Fibroblast of lung (primary cell): ENCODE measurements at regions not wholly inside any gene's neighbourhood (a gene's known extent, or its start where the extent isn't known, plus 50 kb on each side); places are given as distances from the start of the nearest gene placed in this dataset.

Source experiments
- DNase-seq, 2 donors: peaks; one replicate each; pipeline versions ENCODE4 v3.0.0 to v3.0.0-alpha.2; 2010; ENCODE audit warnings: low read depth in 2 of 2
- H2AFZ ChIP-seq: 2 replicates; pipeline ENCODE4 v1.5.1; 2012; ENCODE audit warnings: low read length, control low read depth, inconsistent platforms
- H3K27ac ChIP-seq: 2 replicates; pipeline ENCODE4 v1.5.1; 2011; ENCODE audit warnings: low read length, control low read depth; ENCODE audit not compliant: insufficient read depth
- H3K27me3 ChIP-seq: 2 replicates; pipeline ENCODE4 v1.5.1; 2011; ENCODE audit warnings: mild to moderate bottlenecking, low read length; ENCODE audit not compliant: control insufficient read depth, insufficient read depth
- H3K36me3 ChIP-seq: 2 replicates; pipeline ENCODE4 v1.5.1; 2011; ENCODE audit warnings: low read length; ENCODE audit not compliant: control insufficient read depth, insufficient read depth
- H3K4me1 ChIP-seq: 2 replicates; pipeline ENCODE4 v1.5.1; 2011; ENCODE audit warnings: low read length; ENCODE audit not compliant: control insufficient read depth, insufficient read depth; ENCODE audit errors: extremely low read depth
- H3K4me2 ChIP-seq: 2 replicates; pipeline ENCODE4 v1.5.1; 2011; ENCODE audit warnings: low read length, control low read depth; ENCODE audit not compliant: insufficient read depth; ENCODE audit errors: extremely low read depth
- H3K4me3 ChIP-seq, 4 experiments: fragments of 200-600 bp in 1 of 4; sonication (generic) in 1 of 4; replicated peaks in 1 of 4; 2 replicates each; pipeline ENCODE4 v1.5.1; 2011 to 2016; ENCODE audit warnings: low read length in 4 of 4, low read depth in 3 of 4, mild to moderate bottlenecking in 3 of 4, control low read depth in 2 of 4, inconsistent platforms in 1 of 4, mixed read lengths in 1 of 4; ENCODE audit not compliant: insufficient read depth in 1 of 4; ENCODE audit errors: control extremely low read depth in 1 of 4
- H3K79me2 ChIP-seq: 2 replicates; pipeline ENCODE4 v1.5.1; 2012; ENCODE audit warnings: mild to moderate bottlenecking, low read length, inconsistent platforms; ENCODE audit not compliant: control insufficient read depth, insufficient read depth
- H3K9ac ChIP-seq: 2 replicates; pipeline ENCODE4 v1.5.1; 2011; ENCODE audit warnings: mild to moderate bottlenecking, low read length, control low read depth; ENCODE audit not compliant: insufficient read depth
- H3K9me3 ChIP-seq: 2 replicates; pipeline ENCODE4 v1.5.1; 2012; ENCODE audit warnings: low read depth, low read length; ENCODE audit not compliant: control insufficient read depth, insufficient read depth
- H4K20me1 ChIP-seq: 2 replicates; pipeline ENCODE4 v1.5.1; 2011; ENCODE audit warnings: low read length; ENCODE audit not compliant: control insufficient read depth, insufficient read depth; ENCODE audit errors: extremely low read depth
- EZH2 ChIP-seq: IDR thresholded peaks from 2 replicates; pipeline ENCODE4 v1.5.1; 2012; ENCODE audit warnings: low read length, control low read depth, mild to moderate bottlenecking; ENCODE audit errors: missing control alignments
- TF ChIP-seq, protein P1 (sequence below), 2 donors: IDR thresholded peaks in 1 of 2; conservative IDR thresholded peaks in 1 of 2; 1 replicate in 1 of 2; 2 replicates in 1 of 2; pipeline ENCODE4 v1.5.1; 2011 to 2012; ENCODE audit warnings: low read length in 2 of 2, control low read depth in 1 of 2, inconsistent platforms in 1 of 2, low read depth in 1 of 2, mild to moderate bottlenecking in 1 of 2

DNA sequence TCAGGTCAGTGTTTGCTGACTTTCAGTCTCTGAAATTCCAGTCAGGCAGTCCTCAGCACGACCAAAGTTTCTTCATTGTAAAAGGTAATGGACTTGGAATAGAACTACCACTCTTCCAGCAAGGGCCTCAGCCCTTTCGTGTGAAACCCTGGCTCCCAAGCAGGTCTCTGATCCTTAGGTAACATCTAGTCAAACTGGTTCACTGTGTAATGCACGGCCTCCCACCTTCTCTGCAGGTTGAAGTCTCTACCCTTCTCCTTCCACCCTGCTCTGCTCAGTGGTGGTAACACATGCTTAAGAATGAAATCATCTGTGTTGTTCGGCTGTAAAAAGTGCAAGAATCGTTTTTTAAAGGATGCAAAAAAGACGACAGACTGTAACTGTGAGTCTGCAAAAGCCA, 287.2 kb upstream of the POU3F2 start:
- no peaks in the 10 kb centered on the region for H3K4me1 ChIP-seq
- H3K4me2 ChIP-seq, result no peak overlapping the region
- TF ChIP-seq, protein P1, sequence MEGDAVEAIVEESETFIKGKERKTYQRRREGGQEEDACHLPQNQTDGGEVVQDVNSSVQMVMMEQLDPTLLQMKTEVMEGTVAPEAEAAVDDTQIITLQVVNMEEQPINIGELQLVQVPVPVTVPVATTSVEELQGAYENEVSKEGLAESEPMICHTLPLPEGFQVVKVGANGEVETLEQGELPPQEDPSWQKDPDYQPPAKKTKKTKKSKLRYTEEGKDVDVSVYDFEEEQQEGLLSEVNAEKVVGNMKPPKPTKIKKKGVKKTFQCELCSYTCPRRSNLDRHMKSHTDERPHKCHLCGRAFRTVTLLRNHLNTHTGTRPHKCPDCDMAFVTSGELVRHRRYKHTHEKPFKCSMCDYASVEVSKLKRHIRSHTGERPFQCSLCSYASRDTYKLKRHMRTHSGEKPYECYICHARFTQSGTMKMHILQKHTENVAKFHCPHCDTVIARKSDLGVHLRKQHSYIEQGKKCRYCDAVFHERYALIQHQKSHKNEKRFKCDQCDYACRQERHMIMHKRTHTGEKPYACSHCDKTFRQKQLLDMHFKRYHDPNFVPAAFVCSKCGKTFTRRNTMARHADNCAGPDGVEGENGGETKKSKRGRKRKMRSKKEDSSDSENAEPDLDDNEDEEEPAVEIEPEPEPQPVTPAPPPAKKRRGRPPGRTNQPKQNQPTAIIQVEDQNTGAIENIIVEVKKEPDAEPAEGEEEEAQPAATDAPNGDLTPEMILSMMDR (conservative IDR thresholded peaks at IDR 0.05 in 1 of 2, IDR thresholded peaks at IDR 0.05 in 1 of 2; ENCODE audit: low read depth in 1 of 2, low read length in 2 of 2), result no peak
- no peak overlapping the region for H3K27ac ChIP-seq
- H3K4me3 ChIP-seq, result no peak overlapping the region
- H3K9me3 ChIP-seq, result no peaks in the 10 kb centered on the region
- no peaks in the 10 kb centered on the region for H3K79me2 ChIP-seq
- DNase-seq, result no peak
- H3K27me3 ChIP-seq, result no peaks in the 10 kb centered on the region
- no peaks in the 10 kb centered on the region for H3K36me3 ChIP-seq
- H3K9ac ChIP-seq, result no peak overlapping the region
- H2AFZ ChIP-seq, result no peak overlapping the region
- H4K20me1 ChIP-seq, result no peaks in the 10 kb centered on the region

DNA sequence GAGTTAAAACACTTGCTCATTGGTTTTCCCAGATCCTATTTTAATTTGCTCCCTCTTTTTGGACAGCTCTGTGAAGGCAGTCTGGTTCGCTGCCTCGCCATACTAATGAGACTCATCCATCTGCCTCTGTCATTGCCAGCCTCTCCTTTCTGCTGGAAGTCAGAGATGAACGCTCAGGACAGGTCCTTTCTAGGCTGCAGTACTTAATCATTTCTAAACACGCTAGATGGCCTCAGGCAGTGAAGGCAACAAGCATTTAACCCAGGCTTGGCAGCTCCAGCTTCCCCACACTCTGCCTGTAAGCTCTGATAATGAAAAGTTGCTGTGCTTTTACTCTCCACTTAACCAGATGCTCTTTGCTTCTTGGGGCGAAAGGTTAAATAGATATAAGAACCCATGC, 286.7 kb upstream of the POU3F2 start:
- no peak overlapping the region for H3K27ac ChIP-seq
- H3K79me2 ChIP-seq, result no peaks in the 10 kb centered on the region
- no peaks in the 10 kb centered on the region for H3K4me1 ChIP-seq
- TF ChIP-seq EZH2, result no peak
- TF ChIP-seq, protein P1 (conservative IDR thresholded peaks at IDR 0.05 in 1 of 2, IDR thresholded peaks at IDR 0.05 in 1 of 2; ENCODE audit: low read depth in 1 of 2, low read length in 2 of 2), result no peak
- H3K9me3 ChIP-seq, result no peaks in the 10 kb centered on the region
- no peak overlapping the region for H2AFZ ChIP-seq
- H3K4me2 ChIP-seq, result no peak overlapping the region
- H4K20me1 ChIP-seq, result no peaks in the 10 kb centered on the region
- DNase-seq, result peak in 1 of 2 donors; percentile 45
- H3K27me3 ChIP-seq, result no peaks in the 10 kb centered on the region
- H3K36me3 ChIP-seq, result no peaks in the 10 kb centered on the region
- no peak overlapping the region for H3K9ac ChIP-seq
- H3K4me3 ChIP-seq, result no peak overlapping the region

DNA sequence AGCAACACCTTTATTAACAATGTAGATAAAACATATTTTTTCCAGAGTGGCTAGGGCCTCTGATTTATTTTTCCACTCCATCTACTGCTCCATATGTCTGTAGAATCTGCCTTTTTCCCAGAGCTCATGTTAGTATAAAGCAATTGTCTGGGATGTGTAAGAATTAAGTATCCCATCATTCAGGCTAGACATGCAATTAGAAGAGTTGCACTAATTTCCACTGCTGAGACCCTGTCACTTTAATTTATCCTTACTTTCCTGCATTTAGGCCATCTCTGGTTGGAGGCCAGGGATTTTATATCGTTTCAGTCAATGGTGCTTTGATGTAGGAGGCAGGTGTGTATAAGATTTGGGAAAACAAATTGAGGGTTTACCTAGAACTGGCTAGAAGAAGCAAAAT, 286.1 kb upstream of the POU3F2 start:
- H3K4me1 ChIP-seq, result no peaks in the 10 kb centered on the region
- no peaks in the 10 kb centered on the region for H3K79me2 ChIP-seq
- no peak overlapping the region for H3K9ac ChIP-seq
- no peak overlapping the region for H3K4me3 ChIP-seq
- H3K27ac ChIP-seq, result no peak overlapping the region
- no peak for DNase-seq
- H3K4me2 ChIP-seq, result no peak overlapping the region
- TF ChIP-seq, protein P1 (conservative IDR thresholded peaks at IDR 0.05 in 1 of 2, IDR thresholded peaks at IDR 0.05 in 1 of 2; ENCODE audit: low read depth in 1 of 2, low read length in 2 of 2), result no peak
- TF ChIP-seq EZH2, result no peak
- no peaks in the 10 kb centered on the region for H4K20me1 ChIP-seq
- no peak overlapping the region for H2AFZ ChIP-seq
- no peaks in the 10 kb centered on the region for H3K9me3 ChIP-seq
- no peaks in the 10 kb centered on the region for H3K27me3 ChIP-seq
- no peaks in the 10 kb centered on the region for H3K36me3 ChIP-seq
